ENCODE measurements at regions not wholly inside any gene's neighbourhood (a gene's known extent, or its start where the extent isn't known, plus 50 kb on each side); places are given as distances from the start of the nearest gene placed in this dataset.

DNA sequence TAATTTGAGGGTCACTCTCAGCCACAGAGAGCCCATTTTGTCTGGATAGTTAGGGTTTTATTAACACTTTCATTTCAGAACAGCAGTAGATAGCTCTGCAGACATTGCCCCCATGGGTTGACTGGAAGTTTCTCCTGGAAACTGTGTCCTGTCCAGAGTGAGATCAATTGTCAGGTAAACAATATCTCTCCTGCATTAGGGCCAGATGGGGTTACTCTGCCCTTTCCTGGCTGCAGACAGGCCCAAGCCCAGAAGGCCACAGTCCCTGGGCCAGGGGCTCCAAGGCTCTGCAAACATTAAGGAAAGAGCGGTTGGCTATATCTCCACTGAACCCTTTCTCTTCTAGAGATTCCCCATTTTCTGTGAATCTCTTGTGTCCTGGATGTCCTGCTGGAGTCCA lies 436.8 kb upstream of the PRKX start:
- TF ChIP-seq CTCF (IDR thresholded peaks at IDR 0.05; ENCODE audit: poor library complexity, severe bottlenecking): no peak
- TF ChIP-seq, protein P1, sequence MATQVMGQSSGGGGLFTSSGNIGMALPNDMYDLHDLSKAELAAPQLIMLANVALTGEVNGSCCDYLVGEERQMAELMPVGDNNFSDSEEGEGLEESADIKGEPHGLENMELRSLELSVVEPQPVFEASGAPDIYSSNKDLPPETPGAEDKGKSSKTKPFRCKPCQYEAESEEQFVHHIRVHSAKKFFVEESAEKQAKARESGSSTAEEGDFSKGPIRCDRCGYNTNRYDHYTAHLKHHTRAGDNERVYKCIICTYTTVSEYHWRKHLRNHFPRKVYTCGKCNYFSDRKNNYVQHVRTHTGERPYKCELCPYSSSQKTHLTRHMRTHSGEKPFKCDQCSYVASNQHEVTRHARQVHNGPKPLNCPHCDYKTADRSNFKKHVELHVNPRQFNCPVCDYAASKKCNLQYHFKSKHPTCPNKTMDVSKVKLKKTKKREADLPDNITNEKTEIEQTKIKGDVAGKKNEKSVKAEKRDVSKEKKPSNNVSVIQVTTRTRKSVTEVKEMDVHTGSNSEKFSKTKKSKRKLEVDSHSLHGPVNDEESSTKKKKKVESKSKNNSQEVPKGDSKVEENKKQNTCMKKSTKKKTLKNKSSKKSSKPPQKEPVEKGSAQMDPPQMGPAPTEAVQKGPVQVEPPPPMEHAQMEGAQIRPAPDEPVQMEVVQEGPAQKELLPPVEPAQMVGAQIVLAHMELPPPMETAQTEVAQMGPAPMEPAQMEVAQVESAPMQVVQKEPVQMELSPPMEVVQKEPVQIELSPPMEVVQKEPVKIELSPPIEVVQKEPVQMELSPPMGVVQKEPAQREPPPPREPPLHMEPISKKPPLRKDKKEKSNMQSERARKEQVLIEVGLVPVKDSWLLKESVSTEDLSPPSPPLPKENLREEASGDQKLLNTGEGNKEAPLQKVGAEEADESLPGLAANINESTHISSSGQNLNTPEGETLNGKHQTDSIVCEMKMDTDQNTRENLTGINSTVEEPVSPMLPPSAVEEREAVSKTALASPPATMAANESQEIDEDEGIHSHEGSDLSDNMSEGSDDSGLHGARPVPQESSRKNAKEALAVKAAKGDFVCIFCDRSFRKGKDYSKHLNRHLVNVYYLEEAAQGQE (IDR thresholded peaks at IDR 0.05; ENCODE audit: borderline replicate concordance): no peak
- no peak for TF ChIP-seq TAF1 (IDR thresholded peaks at IDR 0.05; ENCODE audit: low read depth)

Data from neural cell (in vitro differentiated cells).